OCI-LY3 (cell line): ENCODE measurements at regions not wholly inside any gene's neighbourhood (a gene's known extent, or its start where the extent isn't known, plus 50 kb on each side); places are given as distances from the start of the nearest gene placed in this dataset.

Source experiments
- EZH2phosphoT487 ChIP-seq: fragments of 200-600 bp; shearing (Covaris generic); IDR thresholded peaks from 2 replicates; pipeline ENCODE4 v1.6.1; 2018; ENCODE audit warnings: antibody characterized with exemption, mixed run types, low read depth
- TF ChIP-seq, protein P1 (sequence below): fragments of 200-600, 300-600 bp; sonication (generic); IDR thresholded peaks from 2 replicates; pipeline ENCODE4 v1.5.1; 2014; ENCODE audit warnings: antibody characterized with exemption, low read length, low read depth

DNA sequence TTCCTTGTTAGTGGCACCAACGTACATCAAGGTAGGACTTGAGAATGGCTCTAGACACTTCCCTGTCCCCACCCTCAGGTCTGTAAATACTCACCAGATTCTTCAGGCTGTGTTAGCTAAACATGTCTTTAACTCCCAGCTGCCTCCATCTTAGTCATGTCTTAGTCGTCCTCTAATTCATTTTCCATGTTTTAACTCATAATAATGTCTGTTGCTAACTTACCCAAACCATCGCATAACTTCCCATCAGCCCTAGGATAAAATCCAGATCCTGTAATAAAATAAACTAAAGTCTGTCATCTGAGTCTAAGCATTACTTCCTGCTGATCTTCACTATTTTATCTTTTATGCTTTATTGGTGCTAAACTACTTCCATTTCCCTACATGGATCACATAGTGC lies 600.0 kb upstream of the CELF2 start:
- TF ChIP-seq, protein P1, sequence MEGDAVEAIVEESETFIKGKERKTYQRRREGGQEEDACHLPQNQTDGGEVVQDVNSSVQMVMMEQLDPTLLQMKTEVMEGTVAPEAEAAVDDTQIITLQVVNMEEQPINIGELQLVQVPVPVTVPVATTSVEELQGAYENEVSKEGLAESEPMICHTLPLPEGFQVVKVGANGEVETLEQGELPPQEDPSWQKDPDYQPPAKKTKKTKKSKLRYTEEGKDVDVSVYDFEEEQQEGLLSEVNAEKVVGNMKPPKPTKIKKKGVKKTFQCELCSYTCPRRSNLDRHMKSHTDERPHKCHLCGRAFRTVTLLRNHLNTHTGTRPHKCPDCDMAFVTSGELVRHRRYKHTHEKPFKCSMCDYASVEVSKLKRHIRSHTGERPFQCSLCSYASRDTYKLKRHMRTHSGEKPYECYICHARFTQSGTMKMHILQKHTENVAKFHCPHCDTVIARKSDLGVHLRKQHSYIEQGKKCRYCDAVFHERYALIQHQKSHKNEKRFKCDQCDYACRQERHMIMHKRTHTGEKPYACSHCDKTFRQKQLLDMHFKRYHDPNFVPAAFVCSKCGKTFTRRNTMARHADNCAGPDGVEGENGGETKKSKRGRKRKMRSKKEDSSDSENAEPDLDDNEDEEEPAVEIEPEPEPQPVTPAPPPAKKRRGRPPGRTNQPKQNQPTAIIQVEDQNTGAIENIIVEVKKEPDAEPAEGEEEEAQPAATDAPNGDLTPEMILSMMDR = no peak
- no peak for TF ChIP-seq EZH2phosphoT487
